ENCODE measurements at regions not wholly inside any gene's neighbourhood (a gene's known extent, or its start where the extent isn't known, plus 50 kb on each side); places are given as distances from the start of the nearest gene placed in this dataset.

- TF ChIP-seq, protein P1, sequence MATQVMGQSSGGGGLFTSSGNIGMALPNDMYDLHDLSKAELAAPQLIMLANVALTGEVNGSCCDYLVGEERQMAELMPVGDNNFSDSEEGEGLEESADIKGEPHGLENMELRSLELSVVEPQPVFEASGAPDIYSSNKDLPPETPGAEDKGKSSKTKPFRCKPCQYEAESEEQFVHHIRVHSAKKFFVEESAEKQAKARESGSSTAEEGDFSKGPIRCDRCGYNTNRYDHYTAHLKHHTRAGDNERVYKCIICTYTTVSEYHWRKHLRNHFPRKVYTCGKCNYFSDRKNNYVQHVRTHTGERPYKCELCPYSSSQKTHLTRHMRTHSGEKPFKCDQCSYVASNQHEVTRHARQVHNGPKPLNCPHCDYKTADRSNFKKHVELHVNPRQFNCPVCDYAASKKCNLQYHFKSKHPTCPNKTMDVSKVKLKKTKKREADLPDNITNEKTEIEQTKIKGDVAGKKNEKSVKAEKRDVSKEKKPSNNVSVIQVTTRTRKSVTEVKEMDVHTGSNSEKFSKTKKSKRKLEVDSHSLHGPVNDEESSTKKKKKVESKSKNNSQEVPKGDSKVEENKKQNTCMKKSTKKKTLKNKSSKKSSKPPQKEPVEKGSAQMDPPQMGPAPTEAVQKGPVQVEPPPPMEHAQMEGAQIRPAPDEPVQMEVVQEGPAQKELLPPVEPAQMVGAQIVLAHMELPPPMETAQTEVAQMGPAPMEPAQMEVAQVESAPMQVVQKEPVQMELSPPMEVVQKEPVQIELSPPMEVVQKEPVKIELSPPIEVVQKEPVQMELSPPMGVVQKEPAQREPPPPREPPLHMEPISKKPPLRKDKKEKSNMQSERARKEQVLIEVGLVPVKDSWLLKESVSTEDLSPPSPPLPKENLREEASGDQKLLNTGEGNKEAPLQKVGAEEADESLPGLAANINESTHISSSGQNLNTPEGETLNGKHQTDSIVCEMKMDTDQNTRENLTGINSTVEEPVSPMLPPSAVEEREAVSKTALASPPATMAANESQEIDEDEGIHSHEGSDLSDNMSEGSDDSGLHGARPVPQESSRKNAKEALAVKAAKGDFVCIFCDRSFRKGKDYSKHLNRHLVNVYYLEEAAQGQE (IDR thresholded peaks at IDR 0.05; ENCODE audit: borderline replicate concordance): no peak
- TF ChIP-seq CTCF (IDR thresholded peaks at IDR 0.05; ENCODE audit: poor library complexity, severe bottlenecking) (no peak), RAD21 (conservative IDR thresholded peaks at IDR 0.05) (no peak), EZH2 (IDR thresholded peaks at IDR 0.05; ENCODE audit: borderline replicate concordance, insufficient read depth, low read length, poor library complexity, severe bottlenecking) (no peak)
Observed at GRCh38 chr3:145817870-145818483, 343.0 kb downstream of the PLOD2 start.
